ENCODE measurements at regions not wholly inside any gene's neighbourhood (a gene's known extent, or its start where the extent isn't known, plus 50 kb on each side); places are given as distances from the start of the nearest gene placed in this dataset.

GRCh38 chr20:24834310-24834709, 114.8 kb upstream of the CST7 start:
- H3K27ac ChIP-seq (ENCODE audit: low read depth, low read length): no peak overlapping the region
- no peaks in the 10 kb centered on the region for H3K9me3 ChIP-seq (ENCODE audit: control insufficient read depth, insufficient read depth, low read length)
- no peaks in the 10 kb centered on the region for H3K4me1 ChIP-seq (ENCODE audit: control insufficient read depth, low read length)
- no peaks in the 10 kb centered on the region for H3K36me3 ChIP-seq (ENCODE audit: control insufficient read depth, low read length)
- H4K20me1 ChIP-seq (ENCODE audit: control insufficient read depth, insufficient read depth, low read depth, low read length): no peaks in the 10 kb centered on the region
- no peak overlapping the region for H3K4me2 ChIP-seq (ENCODE audit: low read length)
- H3K4me3 ChIP-seq (ENCODE audit: low read length): no peak overlapping the region
- H3F3A ChIP-seq (ENCODE audit: control insufficient read depth, insufficient read depth): no peaks in the 10 kb centered on the region
- TF ChIP-seq CTCF (IDR thresholded peaks at IDR 0.05; ENCODE audit: low read depth, low read length, poor library complexity, severe bottlenecking) (no peak), EZH2phosphoT487 (IDR thresholded peaks at IDR 0.05; ENCODE audit: borderline replicate concordance, low read length) (no peak)
- no peaks in the 10 kb centered on the region for H3K27me3 ChIP-seq (ENCODE audit: control insufficient read depth, low read length)
- H3K79me2 ChIP-seq (ENCODE audit: control insufficient read depth, low read length): no peaks in the 10 kb centered on the region
- no peaks in the 10 kb centered on the region for H3K9me2 ChIP-seq (replicated peaks; ENCODE audit: control insufficient read depth, low read length)

- Histone ChIP-seq H3K27me3 (ENCODE audit: control insufficient read depth, low read length) (no peaks in the 10 kb centered on the region), H3K79me2 (ENCODE audit: control insufficient read depth, low read length) (no peaks in the 10 kb centered on the region), H3K36me3 (ENCODE audit: control insufficient read depth, low read length) (no peaks in the 10 kb centered on the region), H3K4me2 (ENCODE audit: low read length) (no peak overlapping the region), H4K20me1 (ENCODE audit: control insufficient read depth, insufficient read depth, low read depth, low read length) (no peaks in the 10 kb centered on the region), H3K4me3 (ENCODE audit: low read length) (no peak overlapping the region), H3K9me2 (replicated peaks; ENCODE audit: control insufficient read depth, low read length) (no peaks in the 10 kb centered on the region), H3K27ac (ENCODE audit: low read depth, low read length) (no peak overlapping the region), H3F3A (ENCODE audit: control insufficient read depth, insufficient read depth) (no peaks in the 10 kb centered on the region), H3K9me3 (ENCODE audit: control insufficient read depth, insufficient read depth, low read length) (no peaks in the 10 kb centered on the region), H3K4me1 (ENCODE audit: control insufficient read depth, low read length) (no peaks in the 10 kb centered on the region)
- TF ChIP-seq CTCF (IDR thresholded peaks at IDR 0.05; ENCODE audit: low read depth, low read length, poor library complexity, severe bottlenecking) (no peak), EZH2phosphoT487 (IDR thresholded peaks at IDR 0.05; ENCODE audit: borderline replicate concordance, low read length) (no peak)
Observed at GRCh38 chr20:24835195-24835594, 113.9 kb upstream of the CST7 start.

GRCh38 chr20:24836041-24836533, 113.0 kb upstream of the CST7 start:
- no peaks in the 10 kb centered on the region for H3K79me2 ChIP-seq (ENCODE audit: control insufficient read depth, low read length)
- no peaks in the 10 kb centered on the region for H3K27me3 ChIP-seq (ENCODE audit: control insufficient read depth, low read length)
- no peak overlapping the region for H3K27ac ChIP-seq (ENCODE audit: low read depth, low read length)
- H3K4me2 ChIP-seq (ENCODE audit: low read length): no peak overlapping the region
- H3F3A ChIP-seq (ENCODE audit: control insufficient read depth, insufficient read depth): no peaks in the 10 kb centered on the region
- no peaks in the 10 kb centered on the region for H3K4me1 ChIP-seq (ENCODE audit: control insufficient read depth, low read length)
- H3K9me3 ChIP-seq (ENCODE audit: control insufficient read depth, insufficient read depth, low read length): no peaks in the 10 kb centered on the region
- H3K36me3 ChIP-seq (ENCODE audit: control insufficient read depth, low read length): no peaks in the 10 kb centered on the region
- H3K9me2 ChIP-seq (replicated peaks; ENCODE audit: control insufficient read depth, low read length): no peaks in the 10 kb centered on the region
- no peak overlapping the region for H3K4me3 ChIP-seq (ENCODE audit: low read length)
- no peaks in the 10 kb centered on the region for H4K20me1 ChIP-seq (ENCODE audit: control insufficient read depth, insufficient read depth, low read depth, low read length)
- TF ChIP-seq EZH2phosphoT487 (IDR thresholded peaks at IDR 0.05; ENCODE audit: borderline replicate concordance, low read length): no peak
- no peak for TF ChIP-seq CTCF (IDR thresholded peaks at IDR 0.05; ENCODE audit: low read depth, low read length, poor library complexity, severe bottlenecking)

Data from DOHH2 (cell line).